HG02642 (cell line): ENCODE measurements at regions not wholly inside any gene's neighbourhood (a gene's known extent, or its start where the extent isn't known, plus 50 kb on each side); places are given as distances from the start of the nearest gene placed in this dataset.
"Not testable (repeated sequence)": the region's sequence is repeated elsewhere in the genome, so short reads cannot be mapped to it uniquely, and the experiment has no call there.

Source experiments
- ATAC-seq: cut with Tn5 transposase; IDR thresholded peaks from one replicate; pipeline ENCODE4 v1.9.1; 2021; ENCODE audit warnings: mild to moderate bottlenecking; ENCODE audit not compliant: unreplicated experiment, poor library complexity

- ATAC-seq: no peak
These were observed 716.5 kb upstream of the PRR20A start for GRCh38 chr13:56424246-56424645.

- ATAC-seq: no peak
These were observed 683.1 kb upstream of the PRR20A start for GRCh38 chr13:56457535-56458190.

GRCh38 chr13:56459286-56459685, 681.4 kb upstream of the PRR20A start:
- no peak for ATAC-seq

GRCh38 chr13:56501750-56502149, 639.0 kb upstream of the PRR20A start:
- ATAC-seq: no peak

- ATAC-seq: no peak
These were observed 629.9 kb upstream of the PRR20A start for GRCh38 chr13:56510836-56511235.

- not testable (repeated sequence) for ATAC-seq
These were observed 628.4 kb upstream of the PRR20A start for GRCh38 chr13:56512336-56512735.

- no peak for ATAC-seq
These were observed 625.3 kb upstream of the PRR20A start for GRCh38 chr13:56515441-56515840.

GRCh38 chr13:56528040-56528790, 612.5 kb upstream of the PRR20A start:
- no peak for ATAC-seq

GRCh38 chr13:56530096-56530495, 610.6 kb upstream of the PRR20A start:
- ATAC-seq: no peak

GRCh38 chr13:56547921-56548320, 592.8 kb upstream of the PRR20A start:
- ATAC-seq: not testable (repeated sequence)

- ATAC-seq: no peak
These were observed 581.9 kb upstream of the PRR20A start for GRCh38 chr13:56558698-56559320.

GRCh38 chr13:56561327-56561726, 579.4 kb upstream of the PRR20A start:
- ATAC-seq: no peak

GRCh38 chr13:56563663-56564062, 577.1 kb upstream of the PRR20A start:
- ATAC-seq: no peak

- ATAC-seq: no peak
These were observed 553.7 kb upstream of the PRR20A start for GRCh38 chr13:56586976-56587375.

- ATAC-seq: no peak
These were observed 525.1 kb upstream of the PRR20A start for GRCh38 chr13:56615572-56615971.

GRCh38 chr13:56622840-56623239, 517.9 kb upstream of the PRR20A start:
- no peak for ATAC-seq

- not testable (repeated sequence) for ATAC-seq
These were observed 511.8 kb upstream of the PRR20A start for GRCh38 chr13:56628886-56629285.

GRCh38 chr13:56631060-56631459, 509.7 kb upstream of the PRR20A start:
- not testable (repeated sequence) for ATAC-seq

GRCh38 chr13:56653043-56653442, 487.7 kb upstream of the PRR20A start:
- no peak for ATAC-seq

- ATAC-seq: no peak
These were observed 481.7 kb upstream of the PRR20A start for GRCh38 chr13:56659041-56659471.

GRCh38 chr13:56670563-56670962, 470.2 kb upstream of the PRR20A start:
- no peak for ATAC-seq
